SHP77 (cell line): ENCODE measurements at regions not wholly inside any gene's neighbourhood (a gene's known extent, or its start where the extent isn't known, plus 50 kb on each side); places are given as distances from the start of the nearest gene placed in this dataset.
A peak's percentile ranks its signal among the peaks of the same experiment; 100 is the strongest.

Experiments
- DNase-seq, 2 experiments: peaks; one replicate each; lab custom pipeline; 2025; lab: John Stamatoyannopoulos, UW

GRCh38 chr13:47826471-47826870 lies 174.6 kb downstream of the SUCLA2 start:
- no peak for DNase-seq

DNA sequence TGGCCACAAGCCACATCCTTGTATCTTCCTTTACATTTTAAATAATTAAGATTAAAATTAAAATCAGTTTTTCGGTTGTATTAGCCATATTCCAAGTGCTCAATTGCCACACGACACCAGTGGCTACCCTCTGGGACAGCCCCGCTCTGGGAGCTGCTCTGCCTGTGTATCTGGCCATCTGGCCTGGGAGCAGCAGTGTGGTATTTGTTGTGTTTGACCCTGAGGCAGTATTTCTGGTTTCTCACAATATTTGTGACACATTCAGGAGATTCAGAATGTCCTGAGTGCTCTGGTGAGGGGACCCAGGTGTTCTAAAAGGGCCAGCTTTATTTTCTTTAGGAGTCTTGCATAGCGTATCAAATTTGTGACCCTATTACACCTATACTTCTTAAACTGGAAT lies 179.0 kb downstream of the SUCLA2 start:
- no peak for DNase-seq

GRCh38 chr13:47816831-47817230 lies 184.2 kb downstream of the SUCLA2 start:
- no peak for DNase-seq

GRCh38 chr13:47813718-47814117 lies 187.4 kb downstream of the SUCLA2 start:
- DNase-seq: no peak

- no peak for DNase-seq
Measured at GRCh38 chr13:47809411-47809810, 191.7 kb downstream of the SUCLA2 start.

GRCh38 chr13:47803131-47803530 lies 197.9 kb downstream of the SUCLA2 start:
- no peak for DNase-seq

GRCh38 chr13:47801555-47801954 lies 199.5 kb downstream of the SUCLA2 start:
- no peak for DNase-seq

DNA sequence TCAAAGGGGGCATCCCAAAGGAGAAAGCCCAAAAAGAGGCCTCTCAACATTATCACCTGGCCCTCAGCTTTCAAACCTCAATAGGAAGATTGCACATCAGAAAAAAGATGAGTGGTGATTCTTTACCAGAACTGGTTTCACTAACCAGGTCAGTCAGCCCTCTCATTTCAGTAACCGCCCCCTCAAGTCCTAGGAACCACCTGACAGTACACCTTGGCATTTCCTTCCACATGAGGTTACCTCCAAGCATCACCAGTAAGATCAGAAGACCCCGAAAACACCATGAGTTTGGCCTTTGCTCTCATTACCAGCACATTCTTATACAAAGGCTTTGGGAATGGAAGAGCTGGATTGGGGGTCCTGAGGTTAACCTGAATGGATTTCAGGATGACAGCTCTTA lies 200.5 kb downstream of the SUCLA2 start:
- DNase-seq: no peak

DNA sequence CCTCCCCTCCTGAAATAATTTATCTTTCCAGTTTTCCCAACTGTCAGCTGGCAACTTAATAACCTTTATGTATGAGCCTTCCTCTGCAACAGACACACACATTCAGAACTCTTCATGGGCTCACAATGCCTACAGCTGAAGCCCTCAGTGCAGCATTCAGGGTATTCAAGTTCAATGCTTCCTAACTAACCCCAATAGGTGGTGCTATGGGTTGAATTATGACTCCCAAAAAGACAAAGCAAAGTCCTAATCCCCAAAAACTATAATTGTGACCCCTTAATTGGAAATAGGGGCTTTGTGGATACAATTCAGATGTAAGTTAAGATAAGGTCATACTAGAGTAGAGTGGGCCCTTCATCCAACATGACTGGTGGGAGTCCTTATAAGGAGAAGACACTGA lies 202.2 kb downstream of the SUCLA2 start:
- no peak for DNase-seq

- no peak for DNase-seq
Measured at GRCh38 chr13:47798194-47798593, 202.9 kb downstream of the SUCLA2 start.

DNA sequence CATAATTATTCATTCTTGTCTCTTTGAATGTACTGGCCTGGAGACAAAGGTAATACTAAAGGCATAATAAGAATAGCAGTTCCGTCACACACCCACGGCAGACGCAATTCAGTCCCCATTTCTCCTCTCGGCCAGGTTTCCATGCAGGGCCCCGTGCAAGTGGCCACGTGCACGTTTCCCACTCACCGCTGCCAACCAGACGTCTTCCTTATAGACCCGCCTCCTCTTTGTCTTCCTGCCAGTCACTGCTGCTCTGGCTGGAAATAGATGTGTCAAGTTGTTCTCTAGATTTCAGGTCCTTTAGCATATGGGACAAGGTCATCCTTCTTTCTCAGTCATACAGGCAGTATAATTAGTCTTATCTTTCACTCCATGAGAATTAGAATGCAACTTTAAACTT lies 204.3 kb downstream of the SUCLA2 start:
- no peak for DNase-seq

DNA sequence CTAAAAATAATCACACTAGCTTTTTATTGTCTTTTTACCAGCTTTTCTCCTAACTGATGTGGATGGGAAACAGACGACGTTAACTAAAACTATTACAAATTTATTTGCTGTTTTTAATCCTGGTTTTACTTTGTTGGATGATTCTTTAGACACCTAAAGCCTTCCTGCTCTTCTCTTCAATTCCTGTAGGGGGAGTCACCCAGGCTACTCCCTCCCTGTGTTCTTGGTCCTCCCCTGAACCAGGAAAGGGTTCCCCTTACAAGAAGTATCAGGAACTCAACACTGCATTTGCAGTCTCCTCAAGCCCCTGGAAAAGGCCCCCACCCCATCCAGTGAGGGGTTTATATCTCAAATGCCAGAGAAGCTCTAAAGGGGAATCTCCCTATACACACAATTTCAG lies 206.1 kb downstream of the SUCLA2 start:
- peak in 1 of 2 experiments; percentile 2 for DNase-seq

DNA sequence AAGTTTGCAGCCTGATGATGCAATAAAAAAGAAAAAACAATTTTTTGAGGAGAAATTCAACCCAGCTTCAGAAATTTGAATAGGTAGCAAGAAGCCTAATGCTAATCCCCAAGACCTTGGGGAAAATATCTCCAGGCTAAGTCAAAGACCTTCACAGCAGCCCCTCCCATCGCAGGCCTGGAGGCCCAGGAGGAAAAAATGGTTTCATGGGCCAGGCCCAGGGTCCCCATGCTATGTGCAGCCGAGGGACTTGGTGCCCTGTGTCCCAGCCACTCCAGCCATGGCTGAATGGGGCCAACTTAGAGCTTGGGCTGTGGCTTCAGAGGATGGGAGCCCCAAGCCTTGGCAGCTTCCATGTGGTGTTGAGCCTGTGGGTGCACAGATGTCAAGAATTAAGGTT lies 210.3 kb downstream of the SUCLA2 start:
- no peak for DNase-seq

GRCh38 chr13:47788844-47789243 lies 212.2 kb downstream of the SUCLA2 start:
- DNase-seq: no peak

DNA sequence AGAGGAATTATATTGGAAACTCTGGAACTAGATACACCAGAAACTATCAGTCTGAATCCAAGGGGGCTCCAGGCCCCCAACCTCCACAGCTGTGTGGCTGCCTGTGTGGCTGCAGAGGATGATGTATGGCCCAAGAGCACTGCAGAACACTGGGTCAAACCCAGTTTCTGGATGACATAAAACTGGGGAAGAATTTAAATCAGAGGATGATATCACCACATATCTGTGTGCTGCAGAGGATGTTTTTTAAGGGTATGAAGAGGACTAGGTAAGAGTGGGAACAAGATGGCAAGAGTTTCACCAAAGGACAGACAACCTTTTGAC lies 226.4 kb downstream of the SUCLA2 start:
- DNase-seq: no peak

- DNase-seq: no peak
Measured at GRCh38 chr13:47764817-47765216, 236.3 kb downstream of the SUCLA2 start.

- no peak for DNase-seq
Measured at GRCh38 chr13:47757466-47758080, 243.5 kb downstream of the SUCLA2 start.

GRCh38 chr13:47747901-47748300 lies 253.2 kb downstream of the SUCLA2 start:
- DNase-seq: no peak

- no peak for DNase-seq
Measured at GRCh38 chr13:47726394-47726793, 274.7 kb downstream of the SUCLA2 start.

- no peak for DNase-seq
Measured at GRCh38 chr13:47723898-47724297, 277.2 kb downstream of the SUCLA2 start.

- no peak for DNase-seq
Measured at GRCh38 chr13:47719164-47719563, 281.9 kb downstream of the SUCLA2 start.

- DNase-seq: no peak
Measured at GRCh38 chr13:47718556-47718955, 282.5 kb downstream of the SUCLA2 start.

DNA sequence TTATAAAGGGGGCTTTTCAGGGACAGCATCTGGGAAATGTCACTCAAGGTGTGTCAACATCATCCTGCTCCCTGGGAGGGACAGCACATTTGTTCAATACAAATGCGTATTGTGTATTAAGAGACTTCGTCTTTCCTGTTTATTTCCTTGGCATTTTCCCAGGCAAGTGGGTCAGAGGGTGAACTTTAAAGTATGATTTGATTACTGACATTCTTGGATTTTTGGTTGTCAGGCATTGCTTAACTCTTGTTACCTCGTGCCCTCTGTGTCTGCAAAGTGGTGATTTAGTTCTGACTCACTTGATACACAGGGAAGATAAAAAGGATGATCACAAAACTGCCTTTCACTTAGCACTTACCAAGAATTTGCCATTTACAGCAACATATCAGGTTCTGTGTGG lies 292.7 kb downstream of the SUCLA2 start:
- DNase-seq: no peak

DNA sequence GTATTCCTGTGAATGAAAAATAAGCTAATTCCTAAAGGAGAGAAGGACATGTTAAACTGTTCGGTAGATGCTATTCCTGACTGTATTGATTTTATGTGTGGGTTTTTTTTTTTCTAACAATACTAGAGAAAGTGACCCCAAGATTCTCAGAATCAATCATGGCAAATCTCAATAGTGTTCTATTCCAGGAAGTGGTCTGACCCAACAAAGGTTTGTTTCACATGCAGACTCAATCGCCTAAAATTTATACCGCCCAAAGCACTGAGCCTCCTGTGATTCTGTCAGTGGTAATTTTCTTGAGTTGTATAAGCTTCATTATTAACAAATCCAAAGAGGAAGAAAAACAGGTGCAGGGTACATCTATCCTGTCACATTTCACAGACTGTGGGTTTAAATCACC lies 293.7 kb downstream of the SUCLA2 start:
- DNase-seq: no peak

DNA sequence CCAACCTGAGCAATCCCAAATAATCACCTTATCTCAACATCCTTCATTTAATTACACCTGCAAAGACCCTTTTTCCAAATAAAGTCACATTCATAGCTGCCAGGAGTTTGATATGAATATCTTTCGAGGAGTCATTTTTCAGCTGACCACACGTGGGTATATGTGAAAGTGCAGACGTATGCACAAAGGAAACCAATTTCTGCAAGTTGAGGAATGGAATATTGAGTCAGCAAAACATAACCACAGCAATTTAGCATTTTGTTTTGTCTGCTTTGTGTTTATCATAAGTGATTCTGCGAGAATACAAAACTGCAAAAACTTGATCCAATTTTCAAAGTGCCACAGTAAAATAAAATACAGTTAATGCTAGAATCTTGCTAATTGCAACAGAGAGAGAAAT lies 295.9 kb downstream of the SUCLA2 start:
- DNase-seq: no peak
